Ishikawa (cell line): ENCODE measurements at regions not wholly inside any gene's neighbourhood (a gene's known extent, or its start where the extent isn't known, plus 50 kb on each side); places are given as distances from the start of the nearest gene placed in this dataset.

ENCODE experiments used
- CEBPB ChIP-seq: IDR thresholded peaks from 2 replicates; pipeline ENCODE4 v1.6.1; 2012
- CREB1 ChIP-seq: IDR thresholded peaks from 2 replicates; pipeline ENCODE4 v1.6.1; 2012; ENCODE audit warnings: low read depth
- EP300 ChIP-seq: IDR thresholded peaks from 2 replicates; pipeline ENCODE4 v1.6.1; 2012; ENCODE audit warnings: borderline replicate concordance
- MAX ChIP-seq: IDR thresholded peaks from 2 replicates; pipeline ENCODE4 v1.6.1; 2012
- TEAD4 ChIP-seq: IDR thresholded peaks from 2 replicates; pipeline ENCODE4 v1.6.1; 2012

GRCh38 chr5:174325431-174325830, 279.9 kb downstream of the NSG2 start:
- TF ChIP-seq MAX (no peak), TEAD4 (no peak), CREB1 (no peak), CEBPB (no peak), EP300 (no peak)
